ENCODE measurements at regions not wholly inside any gene's neighbourhood (a gene's known extent, or its start where the extent isn't known, plus 50 kb on each side); places are given as distances from the start of the nearest gene placed in this dataset.

DNA sequence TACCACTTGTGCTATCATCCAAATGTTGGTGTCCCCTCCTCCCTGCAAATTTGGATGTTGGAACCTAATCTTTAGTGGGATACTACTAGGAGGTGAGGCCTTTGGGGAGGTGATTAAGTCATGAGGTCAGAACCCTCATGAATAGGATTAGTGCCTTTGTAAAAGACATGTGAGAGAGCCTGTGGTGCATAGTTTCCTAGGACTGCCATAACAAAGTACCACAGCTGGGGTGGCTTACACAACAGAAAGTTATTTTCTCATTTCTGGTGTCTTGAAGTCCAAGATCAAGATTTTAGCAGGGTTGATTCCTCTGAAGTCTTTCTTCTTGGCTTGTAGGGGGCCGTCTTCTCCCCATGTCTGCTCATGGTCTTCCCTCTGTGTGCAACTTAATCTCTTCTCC, 562.6 kb upstream of the ARGLU1 start:
- DNase-seq, result no peak

DNA sequence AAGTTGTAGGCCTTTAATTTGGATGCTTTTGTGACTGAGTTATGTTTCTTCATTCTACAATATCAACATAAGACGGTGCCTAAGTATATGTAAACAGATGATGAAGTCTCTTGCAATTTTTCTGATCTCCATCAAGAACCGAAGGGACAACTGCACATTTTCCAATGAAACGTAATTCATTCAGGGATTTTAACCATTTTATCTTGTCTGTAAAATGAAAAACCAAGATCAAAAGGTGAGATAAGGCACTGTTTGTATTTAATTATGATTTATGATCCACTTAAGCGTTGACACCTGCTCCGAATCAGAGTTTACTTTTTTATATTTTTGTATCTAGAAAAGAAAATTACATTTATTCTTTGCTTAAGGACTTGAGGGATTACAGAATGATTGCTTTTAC, 556.8 kb upstream of the ARGLU1 start:
- DNase-seq, result no peak

DNA sequence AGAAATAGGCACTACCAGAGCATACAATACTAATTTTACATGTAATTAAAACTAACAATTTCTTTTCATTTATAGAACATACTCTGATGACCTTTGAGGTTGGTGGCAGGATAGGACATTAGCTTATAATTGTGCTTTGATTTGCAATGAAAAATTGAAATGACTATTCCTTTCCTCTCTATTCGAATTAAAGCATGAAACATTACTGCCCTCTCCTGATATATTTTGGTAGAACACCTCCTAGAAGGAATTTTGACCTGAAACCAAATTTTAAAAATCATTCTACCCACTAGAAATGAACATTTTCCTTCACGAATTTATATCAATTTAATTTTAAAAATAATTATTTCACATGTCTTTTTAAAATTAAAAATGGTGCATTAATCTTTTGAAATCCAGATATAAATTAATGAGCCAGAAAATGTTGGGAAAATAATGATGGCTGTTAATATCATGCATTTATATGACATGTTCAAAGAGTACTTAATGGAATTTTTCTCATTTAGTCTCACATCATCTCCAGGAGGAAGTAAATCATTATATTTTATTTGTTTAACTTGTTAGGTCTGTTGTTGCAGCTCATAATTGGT, 556.3 kb upstream of the ARGLU1 start:
- no peak for DNase-seq

GRCh38 chr13:107121793-107122192, 553.9 kb upstream of the ARGLU1 start:
- no peak for DNase-seq

DNA sequence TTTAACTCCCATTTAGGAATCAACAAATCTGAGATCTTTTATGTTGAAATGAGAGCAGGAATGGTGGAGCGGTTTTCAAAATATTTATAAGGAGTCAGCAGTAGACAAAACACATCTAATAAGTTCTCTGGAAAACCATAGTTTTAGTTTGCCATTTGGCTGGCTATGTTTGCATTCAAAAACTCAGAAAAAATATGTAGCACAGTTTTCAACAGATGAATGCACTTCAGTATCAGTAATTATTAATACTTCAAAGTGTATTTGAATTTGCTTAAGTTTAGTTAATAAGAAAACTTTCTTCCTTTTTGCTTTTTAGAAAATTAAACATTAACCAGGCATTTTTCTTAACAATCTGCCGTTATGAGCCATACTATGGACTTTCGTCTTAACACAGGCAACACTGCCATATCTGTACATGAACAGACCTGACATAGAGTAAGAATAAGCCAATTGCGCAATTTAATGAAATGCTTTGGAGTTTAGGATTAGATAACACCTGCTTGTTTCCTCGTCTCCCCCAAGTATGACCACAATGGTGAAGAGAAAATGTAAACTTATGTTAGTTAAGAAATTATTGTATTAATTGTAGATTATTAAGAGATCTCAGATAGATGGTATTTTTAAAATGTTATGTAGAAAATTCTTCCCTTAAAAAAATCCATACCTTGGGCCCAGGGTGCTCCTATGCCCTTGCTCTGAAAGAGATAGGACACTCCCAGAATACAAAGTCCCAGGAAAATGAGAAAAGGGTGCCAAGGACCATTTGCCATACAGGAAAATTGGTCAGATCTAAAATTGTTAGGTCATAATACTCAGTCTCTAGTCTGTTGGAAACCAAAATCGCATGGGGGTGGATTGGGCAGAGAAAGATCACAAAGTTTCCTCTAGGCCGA, 552.3 kb upstream of the ARGLU1 start:
- DNase-seq, result no peak

DNA sequence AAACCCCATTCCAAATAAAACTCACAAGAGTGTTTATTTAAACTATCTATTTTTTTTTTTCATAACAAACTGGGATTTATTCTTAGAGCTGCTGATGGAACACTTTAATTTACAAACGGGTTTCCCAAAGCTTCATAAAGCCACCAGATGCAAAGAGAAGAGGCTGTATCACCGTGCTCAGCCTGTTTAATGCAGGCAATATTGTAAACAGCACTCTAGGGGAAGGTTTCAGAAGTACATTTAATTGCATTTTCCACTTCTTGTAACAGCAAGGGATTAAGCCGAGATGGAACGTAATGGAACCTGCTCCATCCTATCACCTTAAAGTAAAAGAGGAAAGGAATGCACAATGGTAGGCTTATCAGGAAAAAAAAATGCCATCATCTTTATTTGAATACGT, 550.6 kb upstream of the ARGLU1 start:
- no peak for DNase-seq

DNA sequence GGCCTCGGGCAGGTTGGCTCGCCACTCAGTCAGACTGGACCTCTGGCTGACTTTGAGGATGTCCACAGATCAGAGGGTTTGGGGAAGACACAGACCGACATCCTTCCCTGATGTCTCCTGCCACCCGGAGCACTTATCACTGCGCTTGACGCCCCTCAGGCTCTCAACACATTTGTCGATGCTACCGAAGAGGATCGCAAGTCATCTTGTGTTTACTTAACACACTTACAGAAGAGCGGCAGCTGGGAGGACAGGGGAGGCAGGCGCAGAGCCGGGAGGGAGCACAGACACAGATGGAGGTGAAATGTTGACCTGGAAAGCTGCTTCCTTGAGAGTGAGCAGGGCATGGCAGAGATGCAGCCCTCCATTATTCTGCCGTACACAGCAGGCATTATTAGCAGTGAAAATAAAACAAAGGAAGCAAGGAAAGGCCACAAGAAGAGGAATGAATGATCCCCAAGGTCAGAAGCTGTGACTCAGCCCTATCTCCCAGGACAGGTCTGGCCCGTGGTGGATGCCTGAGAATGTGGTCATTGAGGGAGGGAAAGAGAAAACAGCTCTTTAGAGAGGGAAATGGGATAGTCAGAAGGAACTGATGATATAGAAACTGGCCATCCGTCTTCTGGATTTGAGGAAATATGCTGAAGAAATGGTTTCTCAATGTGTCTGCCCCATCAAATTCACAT, 549.5 kb upstream of the ARGLU1 start:
- no peak for DNase-seq

GRCh38 chr13:107113387-107113786, 545.5 kb upstream of the ARGLU1 start:
- DNase-seq, result no peak

DNA sequence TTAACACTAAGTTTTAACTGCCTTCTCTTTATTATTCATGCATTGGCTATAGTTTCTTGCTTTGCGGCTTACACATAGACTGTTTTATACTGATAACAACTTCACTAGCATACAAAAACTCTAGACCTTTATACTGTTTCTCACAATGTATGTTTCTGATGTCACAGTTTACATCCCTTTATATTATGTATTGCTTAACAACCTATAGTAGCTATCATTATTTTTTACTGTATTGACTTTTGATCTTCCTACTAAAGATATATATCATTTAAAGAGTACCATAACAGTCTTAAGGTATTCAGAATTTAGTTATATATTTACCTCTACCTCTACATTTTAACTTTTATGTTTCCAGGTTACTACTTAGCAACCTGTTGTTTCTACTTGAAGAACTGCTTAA, 543.3 kb upstream of the ARGLU1 start:
- DNase-seq, result no peak

GRCh38 chr13:107104631-107105030, 536.7 kb upstream of the ARGLU1 start:
- no peak for DNase-seq

DNA sequence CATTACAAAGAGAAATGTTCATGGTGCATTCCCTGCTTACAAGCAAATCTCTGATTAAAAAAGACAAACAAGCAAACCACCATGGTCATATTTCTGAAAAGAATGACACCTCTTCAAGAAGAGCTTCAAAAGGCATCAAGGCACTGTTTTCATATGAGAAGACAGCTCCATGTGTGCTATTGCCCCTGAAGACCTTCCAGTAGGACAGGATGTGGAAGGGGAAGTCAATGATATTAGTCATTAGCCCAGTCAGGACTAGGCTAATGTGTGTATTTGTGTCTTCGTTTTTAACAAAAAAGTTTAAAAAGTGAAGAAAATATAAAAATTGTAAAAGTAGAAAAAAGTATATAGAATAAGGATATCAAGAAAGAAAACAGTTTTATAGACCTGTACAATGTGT, 534.7 kb upstream of the ARGLU1 start:
- DNase-seq, result no peak

- DNase-seq, result no peak
Measured at GRCh38 chr13:107099661-107100060, 531.7 kb upstream of the ARGLU1 start.

DNA sequence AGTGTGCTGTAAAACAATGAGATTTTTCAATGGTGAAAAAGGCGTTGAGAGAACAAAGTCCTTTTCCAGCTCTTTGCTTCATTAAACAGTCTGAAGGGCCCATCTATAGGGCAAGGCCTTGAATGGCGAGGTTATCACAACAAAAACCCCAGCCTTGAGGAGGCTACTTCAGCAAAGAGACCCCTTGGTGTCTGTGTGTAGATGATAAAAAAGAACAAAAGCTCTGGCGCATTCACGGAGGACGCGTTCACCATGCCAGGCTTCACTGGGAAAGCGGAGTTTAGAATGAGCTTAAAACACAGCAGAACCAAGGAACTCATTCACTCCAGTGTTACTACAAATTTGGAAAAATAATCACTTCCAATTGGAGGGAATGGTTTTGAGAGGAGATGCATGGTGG, 530.0 kb upstream of the ARGLU1 start:
- DNase-seq, result no peak

DNA sequence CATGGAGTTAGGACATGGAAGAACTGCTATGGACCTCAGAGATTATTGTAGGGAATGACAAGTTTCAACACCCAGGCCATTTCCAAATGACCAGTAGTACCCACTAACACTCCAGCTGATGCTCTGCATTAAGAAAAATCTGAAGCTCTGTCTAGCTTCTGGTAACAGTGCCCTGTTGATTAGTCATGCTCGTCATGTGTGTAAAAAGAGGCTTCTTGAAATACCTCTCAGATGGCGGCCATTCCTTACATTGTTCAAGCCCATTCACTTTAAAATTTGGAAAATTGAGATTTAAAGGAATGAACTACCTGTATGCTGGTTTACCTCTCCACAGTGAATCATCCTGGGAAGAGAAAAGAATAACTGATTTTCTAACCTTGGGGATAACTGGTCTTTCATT, 527.9 kb upstream of the ARGLU1 start:
- DNase-seq, result no peak

DNA sequence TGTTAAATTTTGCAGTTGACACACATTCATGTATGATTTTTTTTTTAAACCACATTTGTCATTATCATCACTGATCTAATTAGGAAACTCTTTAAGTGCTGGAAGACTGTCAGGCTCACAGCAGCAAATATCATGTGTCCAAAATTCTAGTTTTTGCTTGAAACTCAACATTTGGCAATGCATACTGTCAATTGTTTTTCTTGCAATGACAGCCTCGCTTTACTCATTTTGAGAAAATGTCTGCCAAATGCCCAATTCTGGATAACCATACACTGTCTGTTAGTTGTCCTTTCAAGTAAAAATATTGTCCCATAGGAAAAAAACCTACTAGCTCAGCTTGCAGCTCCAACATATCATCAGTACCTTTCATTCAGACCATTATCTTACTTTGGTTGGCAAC, 523.9 kb upstream of the ARGLU1 start:
- no peak for DNase-seq

- DNase-seq, result no peak
Measured at GRCh38 chr13:107091428-107091827, 523.5 kb upstream of the ARGLU1 start.

DNA sequence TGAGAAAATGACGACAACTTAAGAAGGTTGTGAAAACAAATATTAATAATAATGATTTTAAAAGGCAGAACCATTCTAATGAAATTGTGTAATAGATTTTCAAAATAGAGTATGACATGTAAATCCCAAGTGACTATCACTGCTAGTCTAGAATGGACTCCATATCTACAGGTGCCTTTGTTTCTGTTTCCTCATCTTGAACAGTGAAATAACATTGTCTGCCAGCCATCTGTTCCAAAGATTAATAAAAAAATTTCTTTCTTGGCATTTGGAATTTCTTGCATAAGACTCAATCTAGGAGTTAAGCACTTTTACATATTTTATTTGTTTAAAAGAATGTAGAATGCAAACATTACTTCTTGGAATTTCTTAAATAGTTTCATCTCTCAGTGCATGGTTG, 520.1 kb upstream of the ARGLU1 start:
- no peak for DNase-seq

DNA sequence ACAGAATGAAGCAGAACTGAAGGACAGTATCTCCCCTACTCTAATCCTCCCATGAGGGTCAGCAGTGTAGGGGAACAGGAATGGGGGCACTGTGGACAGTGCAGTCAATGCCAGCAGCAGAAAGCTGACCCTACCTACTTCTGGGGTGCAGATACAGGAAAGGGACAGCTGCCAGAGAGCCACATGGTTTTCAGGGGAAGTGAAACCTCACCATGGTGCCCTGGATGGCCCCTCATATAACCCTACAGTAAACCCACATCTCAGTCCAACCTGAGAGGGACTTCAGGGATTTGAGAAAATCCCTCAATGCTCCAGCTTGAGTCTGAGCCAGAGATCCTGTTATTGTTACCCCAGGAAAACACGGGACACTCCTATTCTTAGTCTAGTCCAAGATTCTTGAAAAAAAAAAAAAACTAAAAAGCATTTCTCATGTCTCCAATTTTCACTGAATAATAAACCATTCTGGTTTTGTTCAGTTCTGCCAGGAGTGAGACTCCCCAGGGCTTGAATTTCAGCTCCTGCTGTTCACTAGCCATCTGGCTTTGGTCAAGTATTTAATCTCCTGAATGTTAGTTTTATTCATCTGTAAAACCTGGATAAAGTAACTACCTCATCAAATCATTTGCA, 511.6 kb upstream of the ARGLU1 start:
- DNase-seq, result no peak

GRCh38 chr13:107078229-107078765, 510.4 kb upstream of the ARGLU1 start:
- DNase-seq, result no peak

DNA sequence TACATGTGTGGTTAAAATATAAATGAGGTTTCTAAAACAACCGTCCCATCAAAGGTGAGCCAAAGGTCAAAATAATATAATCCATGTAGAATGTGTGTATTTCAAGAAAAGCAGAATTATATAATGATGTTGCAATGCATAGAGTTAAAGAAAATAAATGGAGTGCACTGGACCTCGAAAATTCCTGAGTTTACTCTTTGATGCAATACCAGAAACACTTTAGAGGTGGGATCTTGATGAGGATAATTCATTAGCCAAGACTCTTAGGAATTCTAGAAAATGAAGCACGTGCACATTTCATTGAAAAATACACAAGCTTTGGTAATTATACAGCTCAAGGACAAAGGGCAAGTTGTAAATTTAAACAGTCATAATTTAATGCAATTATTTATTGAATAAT, 508.9 kb upstream of the ARGLU1 start:
- DNase-seq, result no peak

GRCh38 chr13:107075576-107075975, 507.6 kb upstream of the ARGLU1 start:
- DNase-seq, result no peak

DNA sequence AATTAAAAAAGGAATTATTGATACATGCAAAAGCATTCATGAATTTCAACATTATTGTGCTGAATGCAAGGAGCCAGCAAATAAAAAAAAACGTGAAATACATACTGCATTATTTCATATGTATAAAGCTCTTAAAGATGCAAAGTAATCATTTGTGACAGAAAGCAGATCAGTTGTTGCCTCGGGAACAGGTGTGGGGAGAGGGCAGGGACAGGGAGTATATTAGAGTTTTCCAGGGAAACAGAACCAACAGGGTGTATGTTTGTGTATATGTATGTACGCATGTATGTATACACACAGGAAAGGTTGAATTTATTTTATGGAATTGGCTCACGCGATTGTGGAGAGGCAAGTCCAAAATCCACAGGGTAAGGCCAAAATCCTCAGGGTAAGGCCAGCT, 502.9 kb upstream of the ARGLU1 start:
- DNase-seq, result no peak

DNA sequence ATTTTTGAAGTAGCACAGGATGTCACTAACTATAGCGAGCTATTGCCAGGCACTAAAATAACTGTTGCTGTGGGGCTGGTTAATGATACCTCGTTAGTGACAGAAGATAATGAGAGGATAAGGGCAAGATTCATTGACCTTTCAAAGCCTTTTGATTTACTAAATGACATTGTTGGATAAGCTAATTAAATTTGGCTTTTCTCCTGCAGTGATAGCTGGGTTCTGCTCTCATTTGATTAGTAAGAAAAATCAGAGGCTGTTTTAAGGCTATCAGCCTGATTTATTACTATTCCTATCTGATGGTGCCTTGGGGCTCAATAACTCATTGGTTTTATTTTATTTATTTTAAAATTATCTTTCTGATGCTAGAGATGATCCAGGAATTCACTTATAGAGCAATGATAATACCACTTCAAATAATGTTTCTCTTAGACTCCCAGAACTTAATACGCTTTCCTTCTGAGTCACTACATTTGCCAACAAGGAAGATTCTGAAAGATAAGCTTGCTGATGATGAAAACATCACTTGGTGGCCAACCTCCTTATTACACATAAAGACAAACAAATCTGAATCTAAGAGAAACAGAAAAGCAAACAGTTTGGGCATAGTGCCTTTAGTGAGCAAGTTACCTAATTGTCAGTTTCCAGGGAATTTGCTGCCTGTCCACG, 501.3 kb upstream of the ARGLU1 start:
- no peak for DNase-seq

Measured in cerebellar nuclear complex (tissue), 1 donor.